Esophagus muscularis mucosa (tissue), 4 donors: ENCODE measurements at regions not wholly inside any gene's neighbourhood (a gene's known extent, or its start where the extent isn't known, plus 50 kb on each side); places are given as distances from the start of the nearest gene placed in this dataset.

Source experiments
- DNase-seq: peaks from one replicate; pipeline ENCODE4 v3.0.0-alpha.2; 2017; ENCODE audit errors: extremely low spot score
- H3K27ac ChIP-seq, 4 donors: fragments of 200-600 bp; sonication (generic); replicated peaks in 1 of 4; 1 replicate in 3 of 4; 2 replicates in 1 of 4; pipeline ENCODE4 v1.5.1; 2016 to 2019; ENCODE audit warnings: mild to moderate bottlenecking in 1 of 4
- H3K27me3 ChIP-seq, 4 donors: fragments of 200-600 bp; sonication (generic); one replicate each; pipeline versions ENCODE4 v1.5.1 to v1.6.0; 2016 to 2019
- H3K36me3 ChIP-seq, 4 donors: fragments of 200-600 bp; sonication (generic); one replicate each; pipeline ENCODE4 v1.5.1; 2016 to 2019
- H3K4me1 ChIP-seq, 4 donors: fragments of 200-600 bp; sonication (generic); one replicate each; pipeline ENCODE4 v1.5.1; 2016 to 2019
- H3K4me3 ChIP-seq, 4 donors: fragments of 200-600 bp; sonication (generic); 1 replicate in 2 of 4; 2 replicates in 2 of 4; pipeline ENCODE4 v1.5.1; 2016 to 2019; ENCODE audit warnings: mild to moderate bottlenecking in 4 of 4, moderate library complexity in 1 of 4
- H3K9me3 ChIP-seq, 4 donors: fragments of 200-600 bp; sonication (generic); 1 replicate in 3 of 4; 2 replicates in 1 of 4; pipeline ENCODE4 v1.5.1; 2016 to 2019
- EP300 ChIP-seq: sonication (generic); formaldehyde crosslinking; IDR thresholded peaks from one replicate; pipeline ENCODE4 v1.6.1; 2017; ENCODE audit warnings: antibody characterized with exemption
- POLR2A ChIP-seq: fragments of 450-650 bp; IDR thresholded peaks from one replicate; pipeline ENCODE4 v1.6.1; 2017; ENCODE audit warnings: antibody characterized with exemption, moderate library complexity, mild to moderate bottlenecking, low read depth
- POLR2AphosphoS5 ChIP-seq, 2 donors: sonication (generic); formaldehyde crosslinking; IDR thresholded peaks; one replicate each; pipeline ENCODE4 v1.6.1; 2017; ENCODE audit warnings: antibody characterized with exemption in 2 of 2
- WGBS: methylation state at CpG from one replicate; pipeline ENCODE4 v1.1.5; 2018; 5-methylcytosine and 5-hydroxymethylcytosine counted together
- intact Hi-C: fragments of 100-400 bp; cut with DNase I; formaldehyde crosslinking; loops from one replicate; pipeline ENCODE4 v1.15.1; 2023
- TF ChIP-seq, protein P1 (sequence below), 3 experiments: fragments of 200-600 bp in 2 of 3; fragments of 450-650 bp in 1 of 3; sonication (generic) in 2 of 3; IDR thresholded peaks; one replicate each; pipeline ENCODE4 v1.5.1; 2017 to 2019; ENCODE audit warnings: antibody characterized with exemption in 3 of 3, mild to moderate bottlenecking in 2 of 3, moderate library complexity in 1 of 3

DNA sequence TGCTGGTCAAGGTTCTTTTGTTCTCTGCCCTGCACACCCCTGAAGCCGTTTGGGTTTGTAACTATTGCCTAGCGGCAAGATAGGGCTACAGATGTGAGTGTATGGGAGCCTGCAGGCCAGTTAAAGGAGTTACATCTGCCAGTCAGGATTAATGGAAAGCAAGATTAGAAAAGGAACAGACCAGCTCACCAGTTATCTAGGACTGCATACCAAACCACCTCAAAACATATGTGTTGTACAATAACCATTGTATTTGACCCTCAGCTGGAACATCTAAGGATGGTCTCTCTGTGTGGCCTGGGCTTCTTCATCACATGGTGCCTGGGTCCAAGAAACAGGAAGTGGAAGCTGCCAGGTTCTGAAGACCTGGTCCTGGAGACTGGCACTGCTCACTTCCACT lies 52.5 kb upstream of the FBXO28 start:
- H3K27me3 ChIP-seq, result peaks cover 0 to 5% (median 0%) of the 10 kb centered on the region in 4 donors
- H3K9me3 ChIP-seq, result peaks cover 0 to 7% (median 3%) of the 10 kb centered on the region in 4 donors

DNA sequence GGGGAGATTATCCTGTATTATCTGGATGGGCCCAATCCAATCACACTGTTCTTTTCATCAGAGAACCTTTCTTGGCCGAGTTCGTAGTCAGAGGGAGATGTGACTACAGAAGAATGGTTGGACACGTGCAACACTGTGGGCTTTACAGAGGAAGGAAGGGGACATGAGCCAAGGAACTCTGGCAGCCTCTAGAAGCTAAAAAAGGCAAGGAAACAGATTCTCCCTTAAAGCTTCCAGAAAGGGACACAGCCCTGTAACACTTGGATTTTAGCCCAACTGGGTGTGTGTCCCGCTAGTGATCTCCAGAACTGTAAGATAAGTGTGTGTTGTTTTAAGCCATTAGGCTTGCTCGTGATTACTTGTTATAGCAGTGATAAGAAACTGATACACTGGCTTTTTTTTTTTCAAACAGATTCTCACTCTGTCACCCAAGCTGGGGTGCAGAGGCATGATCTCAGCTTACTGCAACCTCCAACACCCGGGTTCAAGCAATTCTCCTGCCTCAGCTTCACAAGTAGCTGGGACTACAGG lies 53.9 kb upstream of the FBXO28 start:
- intact Hi-C loops, result loop anchor here (10.0 kb wide), 1 partner anchor 365 kb away; no protein-coding TSS in a partner anchor
- H3K9me3 ChIP-seq, result peaks cover 0 to 7% (median 3%) of the 10 kb centered on the region in 4 donors
- no peak overlapping the region for H3K27ac ChIP-seq
- H3K27me3 ChIP-seq, result peaks cover 0 to 5% (median 0%) of the 10 kb centered on the region in 4 donors
- H3K4me3 ChIP-seq, result no peak overlapping the region
- TF ChIP-seq EP300, result no peak
- no peak for TF ChIP-seq POLR2AphosphoS5 (IDR thresholded peaks at IDR 0.05)
- TF ChIP-seq, protein P1, sequence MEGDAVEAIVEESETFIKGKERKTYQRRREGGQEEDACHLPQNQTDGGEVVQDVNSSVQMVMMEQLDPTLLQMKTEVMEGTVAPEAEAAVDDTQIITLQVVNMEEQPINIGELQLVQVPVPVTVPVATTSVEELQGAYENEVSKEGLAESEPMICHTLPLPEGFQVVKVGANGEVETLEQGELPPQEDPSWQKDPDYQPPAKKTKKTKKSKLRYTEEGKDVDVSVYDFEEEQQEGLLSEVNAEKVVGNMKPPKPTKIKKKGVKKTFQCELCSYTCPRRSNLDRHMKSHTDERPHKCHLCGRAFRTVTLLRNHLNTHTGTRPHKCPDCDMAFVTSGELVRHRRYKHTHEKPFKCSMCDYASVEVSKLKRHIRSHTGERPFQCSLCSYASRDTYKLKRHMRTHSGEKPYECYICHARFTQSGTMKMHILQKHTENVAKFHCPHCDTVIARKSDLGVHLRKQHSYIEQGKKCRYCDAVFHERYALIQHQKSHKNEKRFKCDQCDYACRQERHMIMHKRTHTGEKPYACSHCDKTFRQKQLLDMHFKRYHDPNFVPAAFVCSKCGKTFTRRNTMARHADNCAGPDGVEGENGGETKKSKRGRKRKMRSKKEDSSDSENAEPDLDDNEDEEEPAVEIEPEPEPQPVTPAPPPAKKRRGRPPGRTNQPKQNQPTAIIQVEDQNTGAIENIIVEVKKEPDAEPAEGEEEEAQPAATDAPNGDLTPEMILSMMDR (IDR thresholded peaks at IDR 0.05), result no peak
- H3K4me1 ChIP-seq, result no peaks in the 10 kb centered on the region
- H3K36me3 ChIP-seq, result no peaks in the 10 kb centered on the region
- peak; percentile 79 for DNase-seq
- 85% methylated on average over 6 of the region's 6 CpGs for WGBS

More for the DNA sequence above, 52.5 kb upstream of the FBXO28 start:
- no peak for DNase-seq
- H3K4me3 ChIP-seq, result no peak overlapping the region
- WGBS, result 67% methylated on average over 2 of the region's 2 CpGs
- no peak overlapping the region for H3K27ac ChIP-seq
- TF ChIP-seq POLR2AphosphoS5 (IDR thresholded peaks at IDR 0.05) (no peak), POLR2A (no peak), EP300 (no peak)
- TF ChIP-seq, protein P1 (IDR thresholded peaks at IDR 0.05), result no peak
- H3K4me1 ChIP-seq, result no peaks in the 10 kb centered on the region
- no peaks in the 10 kb centered on the region for H3K36me3 ChIP-seq
- intact Hi-C loops, result no loop called here

DNA sequence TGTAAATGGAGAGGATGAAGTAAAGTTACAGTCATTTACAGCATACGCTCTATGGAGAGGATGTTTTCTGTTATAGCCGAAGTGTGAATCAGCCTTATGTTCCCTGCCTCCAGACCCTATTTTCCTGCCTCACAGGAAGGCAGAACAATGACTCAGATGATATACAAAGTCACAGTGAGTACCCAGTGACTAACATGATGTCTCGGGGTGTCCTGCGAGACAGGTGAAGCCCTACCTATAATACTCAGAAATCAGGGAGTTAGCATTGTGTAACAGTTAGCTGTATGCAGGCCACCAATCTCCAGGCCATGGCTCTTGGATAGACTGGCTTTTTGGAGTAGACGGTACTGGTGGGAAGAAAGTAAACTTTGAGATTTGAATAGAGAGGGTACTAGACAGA lies 55.6 kb upstream of the FBXO28 start:
- Histone ChIP-seq H3K4me3 (no peak overlapping the region), H3K4me1 (no peaks in the 10 kb centered on the region), H3K36me3 (no peaks in the 10 kb centered on the region), H3K27ac (no peak overlapping the region), H3K27me3 (peaks cover 0 to 5% (median 0%) of the 10 kb centered on the region in 4 donors), H3K9me3 (peaks cover 0 to 7% (median 3%) of the 10 kb centered on the region in 4 donors)
- DNase-seq, result peak; percentile 45
- intact Hi-C loops, result loop anchor here (10.0 kb wide), 1 partner anchor 364 kb away; no protein-coding TSS in a partner anchor
- no peak for TF ChIP-seq POLR2AphosphoS5 (IDR thresholded peaks at IDR 0.05)
- no peak for TF ChIP-seq POLR2A
- TF ChIP-seq, protein P1 (IDR thresholded peaks at IDR 0.05), result no peak
- TF ChIP-seq EP300, result no peak
- 82% methylated on average over 5 of the region's 5 CpGs for WGBS

DNA sequence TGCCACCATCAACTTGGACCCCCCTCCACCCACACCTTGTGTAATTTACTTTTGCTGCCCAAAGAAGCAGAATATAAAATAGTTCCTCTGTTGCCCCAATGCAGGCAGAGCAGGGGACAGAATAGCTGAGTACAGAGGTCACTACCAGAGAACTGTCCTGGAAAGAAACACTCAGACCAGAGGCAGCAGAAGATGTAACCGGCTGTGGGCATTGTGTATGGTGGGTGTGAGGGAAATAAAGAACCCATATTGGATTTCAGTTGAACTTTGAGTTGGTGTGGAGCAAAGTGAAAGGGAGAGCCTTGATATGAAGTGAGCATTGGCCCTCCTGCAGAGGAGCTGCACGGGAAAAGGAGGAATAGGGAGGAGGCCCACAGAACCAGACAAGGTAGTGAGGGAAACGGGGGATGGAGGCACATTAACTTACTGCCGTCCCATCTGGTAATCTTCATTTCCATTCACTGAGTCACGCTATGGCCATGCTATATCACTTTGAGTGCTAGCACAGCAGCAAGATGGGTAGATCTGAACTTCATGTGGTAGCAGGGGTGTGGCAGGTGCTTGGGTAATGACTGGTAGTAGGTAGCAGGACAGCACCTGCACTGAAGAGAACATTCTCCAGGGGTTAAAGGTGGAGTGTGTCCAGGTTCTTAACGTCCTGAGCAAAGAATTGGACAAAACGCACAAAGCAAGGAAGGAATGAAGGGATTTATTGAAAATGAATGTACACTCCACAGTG lies 56.3 kb upstream of the FBXO28 start:
- Histone ChIP-seq H3K4me3 (no peak overlapping the region), H3K27ac (no peak overlapping the region), H3K27me3 (peaks cover 0 to 4% (median 0%) of the 10 kb centered on the region in 4 donors), H3K9me3 (peaks cover 0 to 7% (median 3%) of the 10 kb centered on the region in 4 donors), H3K36me3 (no peaks in the 10 kb centered on the region), H3K4me1 (no peaks in the 10 kb centered on the region)
- 90% methylated on average over 7 of the region's 7 CpGs for WGBS
- TF ChIP-seq EP300, result no peak
- no peak for TF ChIP-seq POLR2AphosphoS5 (IDR thresholded peaks at IDR 0.05)
- no peak for TF ChIP-seq POLR2A
- TF ChIP-seq, protein P1 (IDR thresholded peaks at IDR 0.05), result no peak
- intact Hi-C loops, result loop anchor here (10.0 kb wide), 1 partner anchor 363 kb away; no protein-coding TSS in a partner anchor
- peak; percentile 78 for DNase-seq
